C4-2B (cell line): ENCODE measurements at regions not wholly inside any gene's neighbourhood (a gene's known extent, or its start where the extent isn't known, plus 50 kb on each side); places are given as distances from the start of the nearest gene placed in this dataset.

ENCODE experiments used
- CTCF ChIP-seq: fragments of 450-650 bp; conservative IDR thresholded peaks from 2 replicates; pipeline ENCODE4 v1.5.1; 2017; ENCODE audit warnings: mild to moderate bottlenecking
- ZFX ChIP-seq: fragments of 450-650 bp; IDR thresholded peaks from 2 replicates; pipeline ENCODE4 v1.6.1; 2017

- TF ChIP-seq CTCF (no peak), ZFX (no peak)
These were observed 54.6 kb upstream of the ANO5 start for GRCh38 chr11:22138264-22138663.
